Upper lobe of right lung (tissue), 1 donor: ENCODE measurements at regions not wholly inside any gene's neighbourhood (a gene's known extent, or its start where the extent isn't known, plus 50 kb on each side); places are given as distances from the start of the nearest gene placed in this dataset.

Experiments used
- ATAC-seq: fragments of 200-7000 bp; cut with Tn5 transposase; one replicate; pipeline ENCODE4 v1.9.1; 2020; ENCODE audit warnings: mild to moderate bottlenecking, moderate library complexity
- DNase-seq: peaks from one replicate; pipeline ENCODE4 v3.0.0-alpha.2; 2020
- H3K27ac ChIP-seq: fragments of 200-600 bp; one replicate; pipeline ENCODE4 v1.8.0; 2022
- H3K27me3 ChIP-seq: fragments of 200-600 bp; one replicate; pipeline ENCODE4 v1.8.0; 2022; ENCODE audit warnings: mild to moderate bottlenecking
- H3K36me3 ChIP-seq: fragments of 200-600 bp; one replicate; pipeline ENCODE4 v1.8.0; 2022
- H3K4me1 ChIP-seq: fragments of 200-600 bp; one replicate; pipeline ENCODE4 v1.8.0; 2022
- H3K4me3 ChIP-seq: fragments of 200-600 bp; one replicate; pipeline ENCODE4 v1.8.0; 2022; ENCODE audit warnings: mild to moderate bottlenecking
- H3K9me3 ChIP-seq: fragments of 200-600 bp; one replicate; pipeline ENCODE4 v1.8.0; 2022
- CTCF ChIP-seq: fragments of 200-600 bp; IDR thresholded peaks from one replicate; pipeline ENCODE4 v1.8.0; 2022; ENCODE audit warnings: antibody characterized with exemption
- intact Hi-C: fragments of 100-400 bp; cut with DNase I; formaldehyde crosslinking; loops from one replicate; pipeline ENCODE4 v1.11.0; 2022
- donor health status: DM: no; HTN: yes; CAD: no; lungs with severe emphysema.

DNA sequence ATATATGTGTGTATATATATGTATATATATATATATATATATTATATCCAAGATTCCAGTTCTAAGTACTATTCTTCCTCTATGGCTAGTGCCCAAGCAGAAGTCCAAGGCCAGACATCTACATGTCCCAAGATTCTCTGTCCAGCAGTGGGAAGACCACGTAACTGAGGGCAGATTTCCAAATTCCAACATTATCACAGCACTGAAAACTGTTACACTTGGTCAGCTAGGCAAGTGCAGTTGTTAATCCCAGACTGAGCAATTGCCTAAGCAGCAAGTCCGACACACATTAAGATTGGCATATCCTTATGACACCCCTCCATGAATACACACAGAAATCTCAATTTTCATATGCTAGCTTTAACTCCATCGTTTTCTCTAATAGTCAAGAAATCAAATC lies 1148.5 kb downstream of the IGSF11 start:
- H3K4me3 ChIP-seq = no peak overlapping the region
- intact Hi-C loops = no loop called here

GRCh38 chr3:117887031-117887430 lies 1147.6 kb downstream of the IGSF11 start:
- intact Hi-C loops = no loop called here
- ATAC-seq (no peak), DNase-seq (no peak)
- H3K4me3 ChIP-seq = no peak overlapping the region
- H3K27ac ChIP-seq = no peak overlapping the region
- H3K27me3 ChIP-seq = no peaks in the 10 kb centered on the region
- no peaks in the 10 kb centered on the region for H3K9me3 ChIP-seq
- TF ChIP-seq CTCF = no peak
- no peaks in the 10 kb centered on the region for H3K4me1 ChIP-seq
- H3K36me3 ChIP-seq = no peaks in the 10 kb centered on the region

More for the DNA sequence above, 1148.5 kb downstream of the IGSF11 start:
- Histone ChIP-seq H3K27me3 (no peaks in the 10 kb centered on the region), H3K27ac (no peak overlapping the region), H3K36me3 (no peaks in the 10 kb centered on the region), H3K9me3 (no peaks in the 10 kb centered on the region), H3K4me1 (no peaks in the 10 kb centered on the region)
- DNase-seq (no peak), ATAC-seq (no peak)
- no peak for TF ChIP-seq CTCF

DNA sequence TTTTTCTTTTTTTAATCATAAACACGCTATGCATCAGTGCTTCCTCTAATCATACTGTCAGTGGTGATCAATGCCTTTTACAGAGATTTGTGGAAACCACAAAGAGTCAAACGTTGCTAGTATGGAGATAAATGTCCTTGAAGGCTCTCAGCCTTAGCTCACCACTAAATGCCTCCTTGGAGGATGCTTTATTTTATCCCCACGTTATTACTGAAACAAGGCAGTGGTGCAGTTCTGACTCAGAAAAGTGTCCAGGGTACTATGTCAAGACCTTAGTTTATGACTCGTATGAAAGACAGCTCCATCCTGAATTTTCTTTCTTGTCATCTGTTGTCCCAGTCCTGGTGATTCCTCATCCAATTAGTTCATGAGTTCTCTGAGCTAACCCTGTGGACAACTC lies 1146.7 kb downstream of the IGSF11 start:
- ATAC-seq = no peak
- H3K27me3 ChIP-seq = no peaks in the 10 kb centered on the region
- H3K36me3 ChIP-seq = no peaks in the 10 kb centered on the region
- intact Hi-C loops = no loop called here
- H3K4me3 ChIP-seq = no peak overlapping the region
- no peaks in the 10 kb centered on the region for H3K4me1 ChIP-seq
- no peak for TF ChIP-seq CTCF
- H3K9me3 ChIP-seq = no peaks in the 10 kb centered on the region
- no peak for DNase-seq
- H3K27ac ChIP-seq = no peak overlapping the region

DNA sequence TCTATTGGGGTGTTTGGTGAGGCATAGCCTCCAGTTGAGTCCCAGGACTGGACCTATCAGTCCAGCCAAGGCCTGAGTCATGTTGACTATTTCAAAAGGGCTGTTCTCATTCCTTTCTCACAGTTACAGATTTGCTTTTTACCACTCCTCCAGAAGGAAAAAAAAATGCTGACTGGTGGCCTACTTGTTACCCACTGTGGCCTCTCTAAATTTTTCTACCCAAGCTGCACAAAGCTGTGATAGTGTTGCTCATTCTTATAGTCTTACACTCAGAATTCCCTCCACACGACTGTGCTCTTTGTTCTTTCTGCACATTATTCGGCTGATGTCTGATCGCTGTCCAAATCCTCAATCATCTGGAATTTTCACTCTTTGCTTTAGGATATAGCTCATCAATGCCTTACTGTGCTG lies 1142.2 kb downstream of the IGSF11 start:
- no peak for TF ChIP-seq CTCF
- H3K4me3 ChIP-seq = no peak overlapping the region
- no peaks in the 10 kb centered on the region for H3K9me3 ChIP-seq
- H3K36me3 ChIP-seq = no peaks in the 10 kb centered on the region
- intact Hi-C loops = no loop called here
- DNase-seq = no peak
- H3K27me3 ChIP-seq = no peaks in the 10 kb centered on the region
- H3K27ac ChIP-seq = no peak overlapping the region
- no peaks in the 10 kb centered on the region for H3K4me1 ChIP-seq
- no peak for ATAC-seq

DNA sequence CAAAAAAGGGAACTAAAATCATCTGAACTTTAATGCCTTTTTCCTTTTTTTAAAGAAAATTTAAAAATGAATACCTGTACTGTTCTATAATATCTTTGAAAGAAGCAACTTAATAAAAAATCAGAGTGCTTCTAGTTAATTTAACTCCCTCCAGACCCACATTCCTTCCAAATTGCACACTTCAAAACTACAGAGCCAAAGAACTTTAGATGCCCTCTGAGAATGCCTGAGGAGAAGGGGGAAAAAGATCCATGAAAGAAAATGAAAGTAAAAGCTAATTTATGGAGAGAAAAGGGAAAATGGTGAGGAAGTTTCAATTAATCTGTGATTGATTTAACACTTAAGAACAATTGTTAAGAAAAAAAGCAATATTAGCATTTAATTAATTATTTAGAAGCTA lies 1141.6 kb downstream of the IGSF11 start:
- no peak overlapping the region for H3K4me3 ChIP-seq

More for the DNA sequence above, 1141.6 kb downstream of the IGSF11 start:
- no peaks in the 10 kb centered on the region for H3K4me1 ChIP-seq
- H3K27ac ChIP-seq = no peak overlapping the region
- intact Hi-C loops = no loop called here
- ATAC-seq (no peak), DNase-seq (no peak)
- no peaks in the 10 kb centered on the region for H3K27me3 ChIP-seq
- no peak for TF ChIP-seq CTCF
- H3K9me3 ChIP-seq = no peaks in the 10 kb centered on the region
- no peaks in the 10 kb centered on the region for H3K36me3 ChIP-seq
